GM18520 (cell line): ENCODE measurements at regions not wholly inside any gene's neighbourhood (a gene's known extent, or its start where the extent isn't known, plus 50 kb on each side); places are given as distances from the start of the nearest gene placed in this dataset.
A peak's percentile ranks its signal among the peaks of the same experiment; 100 is the strongest.

Source experiments
- ATAC-seq: cut with Tn5 transposase; IDR thresholded peaks from one replicate; pipeline ENCODE4 v1.9.1; 2021; ENCODE audit not compliant: unreplicated experiment

DNA sequence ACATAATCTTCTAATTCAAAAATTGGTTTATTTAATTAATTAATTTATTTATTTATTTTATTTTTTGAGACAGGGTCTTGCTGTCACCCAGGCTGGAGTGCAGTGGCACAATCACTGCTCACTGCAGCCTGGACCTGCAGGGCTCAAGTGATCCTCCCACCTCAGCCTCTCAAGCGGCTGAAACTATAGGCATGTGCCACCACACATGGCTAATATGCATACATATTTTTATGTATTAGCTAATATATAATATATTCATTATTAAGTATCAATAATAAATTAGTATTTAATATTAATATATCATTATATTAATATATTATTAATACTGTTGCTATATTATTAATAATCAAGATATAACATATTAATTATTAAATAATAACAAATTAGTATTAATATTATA, 406.7 kb downstream of the GPATCH2 start:
- no peak for ATAC-seq

GRCh38 chr1:217214551-217214950, 416.3 kb downstream of the GPATCH2 start:
- no peak for ATAC-seq

DNA sequence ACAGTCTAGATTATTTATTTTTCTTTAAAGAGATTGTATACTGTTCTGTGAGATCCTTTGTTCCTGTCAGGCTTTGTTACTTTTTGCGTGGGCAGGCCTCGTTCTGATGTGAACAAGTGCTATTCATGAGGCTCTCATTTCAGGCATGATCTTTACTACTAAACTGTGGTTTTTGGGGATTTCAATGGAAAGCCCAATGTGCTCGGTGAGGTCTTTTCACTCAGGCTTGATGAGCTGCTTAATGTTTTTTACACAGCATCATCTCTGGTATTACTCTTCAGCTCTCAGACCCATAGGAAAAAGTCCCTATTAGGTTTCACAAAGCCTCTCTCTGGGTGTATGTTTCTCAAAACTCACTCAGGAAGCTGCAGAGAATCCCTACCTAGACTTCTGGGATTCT, 419.4 kb downstream of the GPATCH2 start:
- ATAC-seq, result peak; percentile 88

GRCh38 chr1:217205578-217205977, 425.3 kb downstream of the GPATCH2 start:
- no peak for ATAC-seq

GRCh38 chr1:217196616-217197015, 434.3 kb downstream of the GPATCH2 start:
- no peak for ATAC-seq

GRCh38 chr1:217193151-217193550, 437.7 kb downstream of the GPATCH2 start:
- ATAC-seq, result no peak

DNA sequence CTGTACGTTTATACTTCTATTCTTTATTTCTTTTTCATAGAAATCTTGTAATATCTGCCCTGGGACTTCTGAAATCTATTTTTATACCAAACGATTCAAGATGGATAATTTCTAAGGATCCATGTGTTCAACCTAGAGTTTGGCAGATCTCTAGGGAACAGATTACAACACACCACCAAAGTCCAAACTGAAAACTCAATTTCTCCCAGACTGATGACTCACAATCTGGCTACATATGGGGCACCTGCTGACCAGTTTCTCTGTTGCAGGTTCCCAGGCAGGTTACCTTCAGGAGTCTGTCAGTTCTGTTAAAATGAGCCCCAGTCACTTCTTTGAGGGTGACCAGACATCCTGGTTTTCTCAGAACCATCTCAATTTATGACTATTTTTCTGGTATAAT, 439.4 kb downstream of the GPATCH2 start:
- no peak for ATAC-seq

- no peak for ATAC-seq
Observed at GRCh38 chr1:217190359-217190758, 440.5 kb downstream of the GPATCH2 start.

DNA sequence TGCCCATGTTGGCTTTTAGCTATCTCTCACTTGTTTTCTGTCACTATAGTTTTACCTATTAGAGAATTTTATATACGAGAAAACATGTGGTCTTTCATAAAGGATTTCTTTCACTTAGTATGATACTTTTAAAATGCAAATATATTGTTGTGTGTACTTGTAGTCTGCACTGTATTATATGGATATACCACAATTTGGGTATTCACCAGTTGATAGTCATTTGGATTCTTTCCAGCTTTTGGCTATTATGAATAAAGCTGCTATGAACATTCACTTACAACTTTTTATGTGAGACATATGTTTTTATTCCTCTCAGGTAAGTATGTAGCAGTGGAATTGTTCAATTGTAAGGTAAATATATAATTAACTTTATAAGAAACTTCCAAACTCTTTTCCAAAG, 441.5 kb downstream of the GPATCH2 start:
- ATAC-seq, result no peak

DNA sequence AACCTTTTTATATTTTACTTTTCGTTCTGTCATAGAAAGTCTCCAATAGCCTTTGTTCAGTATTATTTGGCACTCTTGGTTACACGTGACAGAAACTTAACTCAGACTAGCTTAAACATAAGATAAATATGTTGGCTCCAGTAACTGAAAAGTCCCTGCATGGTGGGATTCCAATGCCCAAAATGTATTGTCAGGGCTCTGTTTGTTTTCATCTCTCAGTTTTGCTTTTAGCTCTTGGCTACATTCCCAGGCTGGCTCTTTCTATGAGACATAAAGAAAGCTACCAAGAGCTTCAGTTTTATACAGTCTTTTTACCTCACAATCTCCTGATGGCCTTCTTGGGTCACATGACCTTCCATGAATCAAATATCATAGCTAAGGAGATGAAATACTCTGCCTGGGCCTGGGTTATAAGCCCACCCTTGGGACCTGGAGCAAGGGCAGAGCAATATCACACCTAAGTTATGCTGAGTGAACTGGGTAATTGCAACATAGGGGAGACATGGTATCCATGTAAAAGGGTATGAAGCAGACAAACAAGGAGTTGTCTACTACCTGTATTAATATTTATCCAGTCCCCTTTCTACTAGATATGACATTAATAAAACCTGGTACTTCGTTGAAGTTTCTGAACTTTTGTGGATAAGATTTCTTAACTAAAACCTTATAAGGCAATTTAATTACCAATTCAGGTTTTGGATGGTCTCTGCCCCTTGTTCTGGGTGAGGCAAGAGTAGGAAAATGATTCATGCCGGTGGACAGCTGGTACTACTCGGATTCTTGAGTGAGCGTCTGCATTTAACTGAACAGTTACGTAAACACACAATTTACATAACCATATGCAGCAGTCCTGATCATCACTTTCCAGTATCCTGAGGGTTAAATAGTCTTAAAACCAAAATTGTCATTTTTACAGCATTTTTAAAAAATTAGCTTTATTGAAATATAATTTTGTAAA, 442.3 kb downstream of the GPATCH2 start:
- no peak for ATAC-seq

DNA sequence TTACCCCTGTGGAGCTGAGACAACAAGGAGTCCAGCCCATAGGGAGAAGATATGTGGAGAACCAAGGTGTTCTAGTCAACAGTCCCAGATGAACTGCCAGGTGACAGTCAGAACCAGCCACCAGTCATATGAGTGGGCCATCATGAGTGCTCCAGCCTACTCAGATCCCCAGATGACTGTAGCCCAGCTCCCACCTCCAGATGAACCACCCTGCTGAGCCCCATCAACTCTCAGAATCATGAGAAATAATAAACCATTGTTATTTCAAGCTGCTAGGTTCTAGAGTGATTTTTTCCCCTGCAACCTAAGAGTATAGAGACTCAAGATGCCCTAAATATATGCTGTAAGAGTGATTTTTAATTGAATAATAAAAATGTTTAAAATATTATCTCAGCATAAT, 444.2 kb downstream of the GPATCH2 start:
- no peak for ATAC-seq

GRCh38 chr1:217184854-217185253, 446.0 kb downstream of the GPATCH2 start:
- ATAC-seq, result no peak

- ATAC-seq, result no peak
Observed at GRCh38 chr1:217182992-217183391, 447.9 kb downstream of the GPATCH2 start.

GRCh38 chr1:217181756-217182155, 449.1 kb downstream of the GPATCH2 start:
- no peak for ATAC-seq

DNA sequence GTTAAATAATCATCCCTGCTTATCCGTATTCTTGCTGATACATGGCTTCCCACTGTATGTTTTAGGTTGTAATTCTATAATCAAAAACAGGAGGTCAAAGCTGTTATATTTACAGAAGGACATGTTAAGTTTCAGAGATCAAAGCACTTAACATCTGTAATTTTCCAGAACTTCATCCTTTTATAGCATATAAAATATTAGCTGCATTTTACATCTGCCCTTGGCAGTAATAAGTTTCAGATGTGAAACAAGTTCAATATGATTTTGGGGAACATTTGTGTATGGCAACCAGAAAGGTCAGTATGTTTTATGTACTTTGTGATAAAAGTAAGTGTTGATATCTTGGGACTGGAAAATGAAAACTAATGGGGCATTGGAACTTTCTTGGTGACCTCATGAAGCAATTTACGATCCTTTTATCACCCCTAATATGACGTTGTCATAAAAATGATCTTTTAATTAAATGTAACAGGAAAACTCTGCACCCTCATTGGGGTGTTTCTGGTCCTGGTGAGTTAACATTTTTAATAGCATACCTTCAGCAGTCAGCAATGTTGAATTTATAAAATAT, 449.6 kb downstream of the GPATCH2 start:
- no peak for ATAC-seq

DNA sequence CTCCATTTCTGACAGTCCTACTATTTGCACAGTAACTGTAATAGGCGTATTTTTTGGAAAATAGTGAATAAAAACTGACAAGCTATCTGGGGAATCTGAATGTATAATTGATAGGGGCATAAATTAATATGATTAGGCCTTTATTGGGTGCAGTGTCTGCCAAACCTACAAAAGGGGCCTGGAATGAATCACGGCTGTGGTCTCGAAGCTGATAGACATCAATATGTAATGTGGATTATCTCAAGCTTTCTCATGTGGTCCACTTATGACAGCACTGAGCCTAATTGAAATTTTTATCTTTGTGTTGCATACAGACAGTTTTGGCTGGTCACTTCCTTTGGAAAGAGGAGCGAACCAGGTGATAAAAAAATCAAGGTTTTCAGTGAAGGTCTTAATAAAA, 450.4 kb downstream of the GPATCH2 start:
- no peak for ATAC-seq

- ATAC-seq, result no peak
Observed at GRCh38 chr1:217164403-217164802, 441.2 kb upstream of the ESRRG start.

DNA sequence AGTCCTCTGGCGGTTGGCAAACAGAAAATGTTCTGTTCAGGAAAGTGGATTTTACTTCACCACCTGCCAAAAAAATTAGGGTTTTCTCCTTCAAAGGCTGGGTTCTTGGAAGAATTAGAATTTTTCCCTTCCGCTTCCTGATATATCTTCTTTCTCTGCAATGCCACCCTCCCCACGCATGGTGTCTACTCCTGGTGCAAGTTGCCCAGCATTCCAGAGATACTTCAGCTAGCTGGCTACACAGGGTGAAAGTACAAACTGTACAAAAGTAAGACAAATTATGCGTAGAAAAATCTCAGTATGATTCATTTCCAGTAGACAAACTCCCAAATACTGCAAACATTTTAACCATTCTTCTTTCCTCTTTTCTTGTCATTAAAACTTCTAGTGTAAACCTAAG, 430.1 kb upstream of the ESRRG start:
- no peak for ATAC-seq

DNA sequence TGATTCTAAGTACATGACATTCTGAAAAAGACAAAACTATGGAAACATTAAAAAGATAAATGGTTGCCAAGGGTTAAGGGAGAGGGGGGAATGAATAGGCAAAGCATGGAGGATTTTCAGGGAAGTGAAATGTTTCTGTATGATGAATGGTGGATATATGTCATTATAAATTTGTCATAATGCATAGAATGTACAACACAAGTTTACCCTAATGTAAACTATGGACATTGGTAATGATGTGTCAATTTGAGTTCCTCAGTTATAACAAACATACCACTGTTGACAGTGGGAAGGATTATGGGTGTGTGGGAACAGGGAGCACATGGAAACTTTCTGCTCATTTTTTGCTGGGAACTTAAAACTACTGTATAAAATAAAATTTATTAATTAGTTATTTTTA, 427.1 kb upstream of the ESRRG start:
- no peak for ATAC-seq

DNA sequence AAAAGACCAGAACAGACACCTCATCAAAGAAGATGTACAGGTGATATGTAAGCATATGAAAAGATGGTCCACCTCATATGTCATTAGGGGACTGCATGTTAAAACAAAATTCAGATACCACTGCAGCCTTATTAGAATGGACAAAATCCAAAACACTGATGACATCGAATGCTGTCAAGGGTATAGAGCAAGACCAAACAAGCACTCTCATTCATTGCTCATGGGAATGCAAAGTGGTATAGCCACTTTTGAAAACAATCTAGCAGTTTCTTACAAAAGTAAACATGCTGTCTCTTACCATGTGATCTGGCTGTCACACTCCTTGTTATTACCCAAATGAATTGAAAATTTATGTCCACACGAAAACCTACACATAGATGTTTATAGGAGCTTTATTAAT, 426.6 kb upstream of the ESRRG start:
- ATAC-seq, result no peak

DNA sequence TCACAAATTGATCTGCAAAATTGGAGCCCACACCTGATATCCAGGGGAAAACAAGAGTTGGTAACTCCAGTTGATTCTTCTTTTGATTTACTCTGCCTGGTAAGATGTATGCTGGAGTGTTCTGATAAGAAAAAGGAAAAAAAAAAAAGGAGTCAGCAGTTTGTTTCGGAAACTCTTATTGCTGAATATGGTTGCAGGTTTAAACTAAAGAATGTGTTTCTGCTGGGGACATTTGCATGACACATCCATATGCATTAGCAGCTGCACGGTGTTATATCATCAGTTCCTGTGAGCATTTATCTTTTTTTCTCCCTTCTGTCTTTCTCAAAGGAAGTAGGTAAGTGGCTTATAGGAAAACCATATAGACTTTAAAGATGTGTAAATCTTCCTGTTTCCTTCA, 418.5 kb upstream of the ESRRG start:
- no peak for ATAC-seq

DNA sequence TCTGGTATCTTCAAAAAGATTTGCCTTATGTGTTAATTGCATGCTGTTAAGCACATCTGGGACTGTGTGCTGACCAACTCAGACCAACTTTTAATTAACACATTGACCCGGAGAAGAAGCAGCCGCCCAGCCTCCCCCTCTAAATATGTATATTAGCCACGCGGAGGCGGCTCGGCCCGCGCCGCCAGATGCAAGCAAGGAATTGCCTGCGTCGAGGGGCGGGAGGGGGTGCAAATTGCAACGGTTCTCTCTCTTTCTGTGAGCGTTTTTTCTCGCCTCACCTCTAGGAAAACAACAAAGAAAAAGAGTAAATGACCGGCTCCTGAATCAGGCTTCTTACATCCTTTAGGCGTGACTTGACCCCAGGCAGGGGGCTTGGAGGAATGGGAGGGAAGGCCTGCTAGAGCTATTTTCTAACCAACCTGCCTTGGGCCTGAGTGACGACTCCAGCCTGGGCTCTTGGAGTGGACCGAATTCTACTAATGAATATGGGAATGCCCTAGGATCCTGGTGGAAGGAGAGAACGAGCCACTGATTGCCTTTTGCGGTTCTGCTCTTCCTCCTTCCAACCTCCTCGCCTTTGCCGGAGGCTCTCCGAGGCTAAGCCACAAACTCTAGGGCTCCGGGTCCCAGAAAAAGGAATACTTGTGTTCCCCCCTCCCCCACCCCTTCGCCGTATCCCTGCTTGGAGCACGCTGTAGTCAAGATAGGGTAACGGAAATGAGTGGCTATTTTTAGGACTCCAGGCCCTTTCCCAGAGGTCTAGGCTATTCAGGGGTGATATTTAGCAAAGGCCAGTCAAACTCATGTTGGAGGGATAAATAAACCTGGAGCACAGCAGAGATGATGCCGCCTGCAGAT, 417.0 kb upstream of the ESRRG start:
- no peak for ATAC-seq
